ENCODE measurements at regions not wholly inside any gene's neighbourhood (a gene's known extent, or its start where the extent isn't known, plus 50 kb on each side); places are given as distances from the start of the nearest gene placed in this dataset.

DNA sequence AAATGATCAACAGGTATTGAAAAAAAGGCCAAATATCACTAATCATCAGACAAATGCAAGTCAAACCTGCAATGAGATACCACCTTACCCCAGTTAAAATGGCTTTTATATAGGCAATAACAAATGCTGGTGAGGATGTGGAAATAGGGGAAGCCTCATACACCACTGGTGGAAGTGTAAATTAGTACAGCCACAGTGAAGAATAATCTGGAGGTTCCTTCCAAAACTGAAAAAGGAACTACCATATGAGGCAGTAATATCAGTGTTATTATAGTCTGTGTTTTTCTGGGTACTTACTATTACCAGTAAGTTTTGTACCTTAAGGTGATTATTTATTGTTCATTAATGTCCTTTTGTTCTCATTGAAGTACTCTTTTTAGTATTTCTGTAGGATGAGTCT, 201.3 kb downstream of the MRPL39 start:
- ATAC-seq (no peak), DNase-seq (no peak)
- Histone ChIP-seq H3K27me3 (no peaks in the 10 kb centered on the region), H3K36me3 (replicated peaks in 1 of 2; ENCODE audit: insufficient read depth in 1 of 2, low read depth in 2 of 2) (no peaks in the 10 kb centered on the region), H3K9me3 (no peaks in the 10 kb centered on the region), H3K4me1 (no peaks in the 10 kb centered on the region), H3K27ac (no peak overlapping the region), H3K4me3 (no peak overlapping the region)
- intact Hi-C loops (cut with DNase I) = no loop called here
- TF ChIP-seq CTCF (IDR thresholded peaks at IDR 0.05) = no peak
- no peak for TF ChIP-seq POLR2A (IDR thresholded peaks at IDR 0.05)

GRCh38 chr21:25402134-25402961, 204.9 kb downstream of the MRPL39 start:
- Histone ChIP-seq H3K27me3 (no peaks in the 10 kb centered on the region), H3K4me1 (no peaks in the 10 kb centered on the region), H3K36me3 (replicated peaks in 1 of 2; ENCODE audit: insufficient read depth in 1 of 2, low read depth in 2 of 2) (no peaks in the 10 kb centered on the region), H3K9me3 (no peaks in the 10 kb centered on the region), H3K27ac (no peak overlapping the region), H3K4me3 (no peak overlapping the region)
- intact Hi-C loops (cut with DNase I) = no loop called here
- DNase-seq (no peak), ATAC-seq (no peak)
- WGBS, 2 donors = 53 to 64% methylated on average over 6 to 7 of the region's 7 CpGs
- no peak for TF ChIP-seq CTCF (IDR thresholded peaks at IDR 0.05)
- TF ChIP-seq POLR2A (IDR thresholded peaks at IDR 0.05) = no peak

- ATAC-seq (no peak), DNase-seq (no peak)
- TF ChIP-seq CTCF (IDR thresholded peaks at IDR 0.05) (no peak), POLR2A (IDR thresholded peaks at IDR 0.05) (no peak)
- H3K27ac ChIP-seq = no peak overlapping the region
- H3K4me3 ChIP-seq = no peak overlapping the region
- 87 to 93% methylated on average over 1 of the region's 1 CpG for WGBS, 2 donors
- no peaks in the 10 kb centered on the region for H3K9me3 ChIP-seq
- no peaks in the 10 kb centered on the region for H3K27me3 ChIP-seq
- no peaks in the 10 kb centered on the region for H3K36me3 ChIP-seq (replicated peaks in 1 of 2; ENCODE audit: insufficient read depth in 1 of 2, low read depth in 2 of 2)
- intact Hi-C loops (cut with DNase I) = no loop called here
- H3K4me1 ChIP-seq = no peaks in the 10 kb centered on the region
These were observed 206.9 kb downstream of the MRPL39 start for GRCh38 chr21:25400427-25400826.

DNA sequence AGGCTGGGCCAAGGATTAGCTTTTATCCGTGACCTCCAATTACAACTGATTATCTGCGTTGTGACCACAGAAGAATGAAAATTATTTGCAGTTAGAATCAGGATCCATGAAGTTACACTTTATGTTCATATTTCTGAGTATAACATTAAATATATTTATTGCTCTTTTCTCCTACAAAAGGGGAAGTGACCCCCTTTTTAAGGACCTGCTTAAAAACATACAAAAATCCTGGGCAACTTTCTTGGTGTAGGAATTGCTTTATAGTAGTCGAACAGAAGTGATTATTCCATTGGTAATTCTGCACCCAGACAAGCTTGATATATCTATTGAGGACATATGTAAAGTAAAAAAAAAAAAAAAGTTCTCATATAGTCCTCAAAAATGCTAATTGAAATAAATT, 208.7 kb downstream of the MRPL39 start:
- WGBS, 2 donors = 68 to 86% methylated on average over 3 of the region's 3 CpGs
- H3K27ac ChIP-seq = no peak overlapping the region
- no peaks in the 10 kb centered on the region for H3K4me1 ChIP-seq
- H3K9me3 ChIP-seq = no peaks in the 10 kb centered on the region
- no peak for ATAC-seq
- H3K36me3 ChIP-seq (replicated peaks in 1 of 2; ENCODE audit: insufficient read depth in 1 of 2, low read depth in 2 of 2) = no peaks in the 10 kb centered on the region
- H3K27me3 ChIP-seq = no peaks in the 10 kb centered on the region
- TF ChIP-seq CTCF (IDR thresholded peaks at IDR 0.05) (no peak), POLR2A (IDR thresholded peaks at IDR 0.05) (no peak)
- DNase-seq = no peak
- H3K4me3 ChIP-seq = no peak overlapping the region
- intact Hi-C loops (cut with DNase I) = no loop called here

GRCh38 chr21:25396135-25396711, 211.1 kb downstream of the MRPL39 start:
- TF ChIP-seq POLR2A (IDR thresholded peaks at IDR 0.05) = no peak
- TF ChIP-seq CTCF (IDR thresholded peaks at IDR 0.05) = no peak
- Histone ChIP-seq H3K4me1 (no peaks in the 10 kb centered on the region), H3K4me3 (no peak overlapping the region), H3K27me3 (no peaks in the 10 kb centered on the region), H3K9me3 (no peaks in the 10 kb centered on the region), H3K36me3 (replicated peaks in 1 of 2; ENCODE audit: insufficient read depth in 1 of 2, low read depth in 2 of 2) (no peaks in the 10 kb centered on the region), H3K27ac (no peak overlapping the region)
- intact Hi-C loops (cut with DNase I) = no loop called here
- 82 to 84% methylated on average over 8 of the region's 8 CpGs for WGBS, 2 donors
- no peak for DNase-seq
- no peak for ATAC-seq

Measured in body of pancreas (tissue), 4 donors.